Astrocyte (in vitro differentiated cells and primary cell): ENCODE measurements at regions not wholly inside any gene's neighbourhood (a gene's known extent, or its start where the extent isn't known, plus 50 kb on each side); places are given as distances from the start of the nearest gene placed in this dataset.
A peak's percentile ranks its signal among the peaks of the same experiment; 100 is the strongest.
"Not testable (repeated sequence)": the region's sequence is repeated elsewhere in the genome, so short reads cannot be mapped to it uniquely, and the experiment has no call there.

Source experiments
- EZH2 ChIP-seq: IDR thresholded peaks from 2 replicates; pipeline ENCODE4 v1.6.1; 2012; ENCODE audit warnings: mild to moderate bottlenecking, low read length, inconsistent platforms; ENCODE audit not compliant: insufficient read depth
- TF ChIP-seq, protein P1 (sequence below): IDR thresholded peaks from 2 replicates; pipeline ENCODE4 v1.5.1; 2011; ENCODE audit warnings: low read depth, mild to moderate bottlenecking, inconsistent platforms, low read length, moderate library complexity; ENCODE audit not compliant: insufficient read depth

DNA sequence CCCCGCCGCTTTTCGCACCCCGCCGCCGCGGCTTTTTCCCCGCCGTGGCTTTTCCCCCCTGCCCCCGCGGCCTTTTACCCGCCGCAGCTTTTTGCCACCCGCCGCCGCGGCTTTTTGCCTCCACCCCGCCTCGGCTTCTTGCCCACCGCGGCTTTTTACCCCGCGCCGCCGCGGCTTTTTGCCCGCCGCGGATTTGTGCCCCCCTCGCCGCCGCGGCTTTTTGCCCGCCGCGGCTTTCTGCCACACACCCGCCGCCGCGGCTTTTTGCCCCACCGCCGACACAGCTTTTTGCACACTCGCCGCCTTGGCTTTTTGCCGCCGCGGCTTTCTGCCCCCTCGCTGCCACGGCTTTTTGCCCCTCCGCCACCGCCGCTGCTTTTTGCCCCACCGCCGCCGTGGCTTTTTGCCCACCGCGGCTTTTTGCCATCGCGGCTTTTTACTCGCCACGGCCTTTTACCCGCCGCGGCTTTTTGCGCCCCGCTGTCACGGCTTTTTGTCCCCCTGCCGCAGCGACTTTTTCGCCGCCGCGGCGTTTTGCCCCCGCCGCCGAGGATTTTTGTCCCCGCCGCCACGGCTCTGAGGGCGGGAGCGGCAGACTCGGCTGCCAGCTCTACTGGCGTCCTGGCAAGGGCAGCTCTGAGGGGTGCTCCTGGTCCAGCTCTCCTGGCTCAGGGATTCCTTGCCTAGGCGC, 473.6 kb downstream of the FAM72C start:
- TF ChIP-seq, protein P1, sequence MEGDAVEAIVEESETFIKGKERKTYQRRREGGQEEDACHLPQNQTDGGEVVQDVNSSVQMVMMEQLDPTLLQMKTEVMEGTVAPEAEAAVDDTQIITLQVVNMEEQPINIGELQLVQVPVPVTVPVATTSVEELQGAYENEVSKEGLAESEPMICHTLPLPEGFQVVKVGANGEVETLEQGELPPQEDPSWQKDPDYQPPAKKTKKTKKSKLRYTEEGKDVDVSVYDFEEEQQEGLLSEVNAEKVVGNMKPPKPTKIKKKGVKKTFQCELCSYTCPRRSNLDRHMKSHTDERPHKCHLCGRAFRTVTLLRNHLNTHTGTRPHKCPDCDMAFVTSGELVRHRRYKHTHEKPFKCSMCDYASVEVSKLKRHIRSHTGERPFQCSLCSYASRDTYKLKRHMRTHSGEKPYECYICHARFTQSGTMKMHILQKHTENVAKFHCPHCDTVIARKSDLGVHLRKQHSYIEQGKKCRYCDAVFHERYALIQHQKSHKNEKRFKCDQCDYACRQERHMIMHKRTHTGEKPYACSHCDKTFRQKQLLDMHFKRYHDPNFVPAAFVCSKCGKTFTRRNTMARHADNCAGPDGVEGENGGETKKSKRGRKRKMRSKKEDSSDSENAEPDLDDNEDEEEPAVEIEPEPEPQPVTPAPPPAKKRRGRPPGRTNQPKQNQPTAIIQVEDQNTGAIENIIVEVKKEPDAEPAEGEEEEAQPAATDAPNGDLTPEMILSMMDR, result not testable (repeated sequence)
- peak; percentile 88 for TF ChIP-seq EZH2
